ENCODE measurements at regions not wholly inside any gene's neighbourhood (a gene's known extent, or its start where the extent isn't known, plus 50 kb on each side); places are given as distances from the start of the nearest gene placed in this dataset.

DNA sequence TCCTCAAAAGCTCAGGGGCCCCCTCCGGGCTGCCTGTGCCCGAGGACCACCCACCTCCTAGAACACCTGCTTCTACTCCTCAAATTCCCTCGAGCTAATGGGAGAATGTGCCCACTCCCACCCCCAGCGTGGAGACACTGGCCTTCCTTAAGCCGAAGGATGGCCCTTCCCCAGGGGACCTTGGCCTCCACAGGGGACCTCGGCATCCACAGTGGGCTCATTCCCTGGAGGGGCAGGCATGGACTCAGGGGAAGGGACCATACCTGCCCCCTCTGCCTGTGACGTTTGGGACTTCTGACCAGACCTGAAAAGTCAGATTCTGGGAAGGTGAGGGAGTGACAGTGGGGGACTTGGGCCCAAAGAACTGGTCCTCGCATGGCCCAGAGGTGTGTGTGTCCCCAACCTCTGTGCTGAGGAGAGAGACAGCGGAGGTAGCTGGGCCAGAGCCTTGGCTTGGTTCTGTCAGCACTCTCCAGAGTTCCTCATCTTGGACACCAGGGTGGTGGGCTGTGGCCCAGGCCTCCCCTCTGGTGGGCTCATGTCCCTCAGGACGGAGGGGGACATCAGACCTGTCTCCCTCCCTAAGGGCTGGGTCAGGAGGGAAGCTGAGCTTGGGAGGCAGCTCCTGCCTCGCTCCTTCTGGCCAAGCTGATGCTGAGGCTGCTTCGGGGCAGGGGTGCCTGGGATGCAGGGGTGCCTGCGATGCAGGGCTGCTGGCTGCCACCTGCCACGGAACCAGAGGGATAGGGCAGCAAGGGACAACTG is 240.4 kb downstream of the HAUS1 start:
- no peak for DNase-seq

- DNase-seq: no peak
These were observed 240.9 kb downstream of the HAUS1 start for GRCh38 chr18:46345181-46345465.

GRCh38 chr18:46346213-46346612 is 242.0 kb downstream of the HAUS1 start:
- DNase-seq: no peak

DNA sequence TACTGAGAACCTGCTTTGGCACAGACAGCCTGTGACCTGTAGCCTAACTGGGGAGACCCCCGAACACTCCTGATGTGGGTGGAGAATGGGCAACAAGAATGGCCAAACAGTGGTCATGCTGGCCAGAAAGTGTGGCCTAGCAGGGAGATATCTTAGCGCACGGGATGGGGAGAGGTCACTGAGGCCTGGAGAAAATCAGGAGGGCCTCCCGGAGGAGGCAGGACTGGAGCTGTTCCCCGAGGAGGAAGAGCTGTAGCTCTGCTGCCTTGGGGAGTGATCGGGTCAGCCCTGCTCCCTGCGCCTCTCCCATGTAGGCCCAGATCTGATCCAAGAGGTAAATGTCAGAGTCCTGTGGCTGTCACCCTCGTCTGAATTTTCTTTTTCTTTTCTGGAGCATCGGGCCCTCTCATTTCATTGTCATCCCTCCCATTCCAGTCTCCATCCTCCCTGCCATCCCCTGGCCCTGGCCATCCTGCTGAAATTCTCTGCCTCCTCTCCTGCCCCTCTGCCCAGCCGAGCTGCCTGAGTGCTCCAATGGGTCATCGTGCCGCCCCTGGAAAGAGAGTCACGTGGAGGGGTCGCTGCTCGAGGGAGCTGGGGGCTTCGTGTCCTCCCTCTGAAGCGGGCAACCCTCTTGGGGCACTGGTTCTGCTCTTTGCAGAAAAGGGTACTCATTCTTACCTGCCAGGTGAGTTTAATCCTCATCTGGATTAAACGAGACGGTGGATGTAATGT is 242.9 kb downstream of the HAUS1 start:
- no peak for DNase-seq

DNA sequence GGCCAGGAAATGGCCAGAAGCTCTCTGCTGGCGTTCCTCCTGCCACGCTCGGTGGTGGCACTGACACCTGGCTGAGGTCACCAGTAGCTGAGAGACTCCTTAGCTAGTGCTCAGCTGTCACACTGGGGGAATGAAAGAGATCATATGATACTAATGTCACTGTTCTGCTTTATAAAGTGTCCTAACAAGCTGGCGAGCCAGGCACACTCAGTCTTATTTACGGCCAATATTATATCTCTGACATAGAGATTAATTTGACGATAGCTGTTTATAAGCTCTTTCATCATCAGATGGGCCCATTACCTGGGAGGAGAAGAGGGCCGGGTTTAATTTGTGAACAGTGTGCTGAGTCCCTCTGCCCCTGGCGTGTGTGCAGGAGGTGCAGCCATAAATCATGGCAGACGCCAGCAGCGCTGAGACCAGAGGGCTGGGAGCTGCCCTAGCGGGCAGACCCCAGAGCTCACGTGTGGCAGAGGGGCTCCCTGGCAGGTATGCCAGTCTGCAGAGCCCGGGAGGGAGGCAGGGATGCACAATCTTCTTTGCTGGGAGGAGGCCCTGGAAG is 246.5 kb downstream of the HAUS1 start:
- DNase-seq: no peak

DNA sequence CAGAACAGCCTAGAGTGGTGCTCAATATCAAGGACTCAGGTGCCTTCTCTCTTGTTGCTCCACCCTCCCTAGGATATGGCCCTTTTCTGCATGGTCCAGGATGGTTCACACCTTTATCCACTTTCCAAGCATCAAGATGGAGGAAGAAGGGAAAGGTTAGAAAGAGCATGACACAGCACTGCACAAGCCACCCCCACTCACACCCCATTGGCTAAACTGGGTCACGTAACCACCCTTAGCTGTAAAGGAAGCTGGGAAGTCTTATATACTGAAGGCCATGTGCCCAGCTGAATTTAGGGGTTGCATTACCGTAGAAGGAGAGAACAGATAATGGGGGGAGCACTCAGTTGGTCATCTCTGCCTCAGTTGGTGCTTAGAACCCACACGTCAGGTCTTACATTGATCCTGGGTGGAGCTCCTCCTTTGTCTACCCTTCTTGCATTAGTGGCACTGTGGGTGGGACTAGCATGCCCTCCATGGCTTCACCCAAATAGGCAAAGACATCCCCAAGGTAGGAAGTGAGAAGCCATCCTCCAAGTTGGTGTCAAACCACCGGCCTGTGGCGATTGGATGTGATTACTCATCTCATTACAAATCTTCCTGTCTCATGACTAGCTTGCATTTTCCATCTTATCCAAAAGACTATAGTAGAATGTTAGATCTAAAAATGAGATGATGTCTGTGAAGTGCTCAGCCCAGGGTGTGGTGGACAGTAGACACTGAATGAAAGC is 248.5 kb downstream of the HAUS1 start:
- DNase-seq: no peak

DNA sequence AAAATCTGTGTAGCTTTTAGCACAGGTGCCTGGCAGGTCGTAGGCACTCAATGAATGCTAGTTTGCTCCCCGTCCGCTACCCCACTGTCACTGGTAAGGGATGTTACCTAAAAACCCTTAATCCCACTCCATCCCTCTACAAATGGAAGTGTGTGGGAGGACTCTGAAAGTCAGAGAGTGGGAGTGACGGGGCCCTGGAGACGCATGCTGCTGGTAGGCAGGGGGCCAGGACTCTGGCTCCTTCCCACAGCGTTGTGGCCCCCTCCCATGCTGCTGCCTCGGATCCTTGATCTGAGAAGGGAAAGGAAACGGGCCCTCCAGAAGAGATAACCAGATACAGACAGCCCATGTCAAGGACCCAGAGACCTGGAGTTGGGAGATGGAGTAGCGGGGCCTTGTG is 249.3 kb downstream of the HAUS1 start:
- no peak for DNase-seq

DNA sequence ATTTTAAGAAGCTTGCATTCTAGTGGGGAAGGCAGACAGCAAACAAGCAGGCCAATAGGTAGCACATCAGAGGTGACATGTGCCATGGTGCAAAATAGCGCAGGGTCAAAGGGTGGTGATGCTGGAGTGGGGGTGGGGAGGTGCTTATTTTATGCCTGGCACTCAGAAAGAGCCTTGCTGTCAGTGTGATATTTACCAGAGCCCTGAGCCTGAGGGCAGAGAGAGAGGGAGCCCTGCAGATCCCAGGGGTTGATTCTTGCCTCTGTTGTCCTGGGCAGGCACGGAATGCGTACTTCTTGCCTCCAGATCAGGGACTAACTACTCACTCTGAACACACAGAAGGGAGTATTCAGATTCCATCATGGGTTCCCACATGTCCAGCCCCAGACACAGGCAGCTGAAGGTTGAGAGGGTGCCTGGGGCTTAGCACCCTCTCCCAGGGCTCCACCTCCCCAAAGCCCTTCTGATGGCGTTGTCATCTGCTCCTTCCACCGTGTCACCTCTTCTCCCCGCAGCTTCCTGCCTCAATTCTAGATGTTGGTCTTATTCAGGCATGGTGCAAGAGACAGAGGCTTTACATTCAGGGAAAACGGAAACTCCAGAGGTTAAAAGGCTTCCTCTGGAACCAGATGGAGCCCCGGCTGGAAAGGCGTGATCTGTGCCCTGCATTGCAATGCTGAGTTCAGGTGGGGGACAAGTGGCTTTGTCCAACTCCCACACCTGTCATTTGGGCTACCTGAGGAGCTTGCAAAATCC is 252.3 kb downstream of the HAUS1 start:
- no peak for DNase-seq

- no peak for DNase-seq
These were observed 256.0 kb downstream of the HAUS1 start for GRCh38 chr18:46360102-46360699.

DNA sequence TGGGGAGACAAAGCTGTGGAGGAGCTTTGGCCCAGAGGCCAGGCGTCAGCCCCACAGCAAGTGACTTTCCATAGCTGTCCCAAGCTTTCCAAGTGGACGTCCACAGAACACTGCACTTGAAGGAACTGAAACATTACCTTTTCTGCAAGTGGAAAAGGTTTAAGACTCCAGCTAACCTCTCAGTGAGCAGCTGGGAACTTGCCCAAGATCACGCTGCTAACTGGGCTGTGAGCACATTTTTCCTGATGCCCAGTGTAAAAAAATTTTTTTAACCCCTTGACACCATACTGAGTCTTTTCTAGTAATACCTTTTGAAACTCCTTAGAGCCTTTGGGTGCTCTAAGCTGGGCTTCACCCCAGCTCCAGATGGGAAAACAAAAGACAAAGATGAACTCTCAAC is 256.7 kb downstream of the HAUS1 start:
- DNase-seq: no peak

DNA sequence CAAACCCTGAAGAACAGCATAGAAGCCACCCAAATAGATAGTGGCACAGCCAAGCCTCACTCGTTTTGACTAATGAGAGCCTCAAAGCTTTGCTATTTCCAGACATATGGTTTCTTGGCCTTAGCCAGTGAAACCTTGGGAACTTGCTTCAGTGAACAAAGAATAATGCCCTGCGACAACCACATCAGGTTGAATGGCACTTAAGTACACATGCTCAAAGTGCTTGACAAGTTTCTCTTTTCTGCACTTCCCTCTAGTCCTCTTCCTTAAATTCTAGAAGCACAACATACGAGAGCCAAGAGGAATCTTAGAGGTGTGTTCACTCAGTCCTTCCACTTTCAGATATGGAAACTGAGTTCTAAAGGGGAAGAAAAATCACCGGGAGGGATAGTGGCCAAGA is 258.3 kb downstream of the HAUS1 start:
- DNase-seq: no peak

- DNase-seq: no peak
These were observed 259.9 kb downstream of the HAUS1 start for GRCh38 chr18:46364048-46364447.

DNA sequence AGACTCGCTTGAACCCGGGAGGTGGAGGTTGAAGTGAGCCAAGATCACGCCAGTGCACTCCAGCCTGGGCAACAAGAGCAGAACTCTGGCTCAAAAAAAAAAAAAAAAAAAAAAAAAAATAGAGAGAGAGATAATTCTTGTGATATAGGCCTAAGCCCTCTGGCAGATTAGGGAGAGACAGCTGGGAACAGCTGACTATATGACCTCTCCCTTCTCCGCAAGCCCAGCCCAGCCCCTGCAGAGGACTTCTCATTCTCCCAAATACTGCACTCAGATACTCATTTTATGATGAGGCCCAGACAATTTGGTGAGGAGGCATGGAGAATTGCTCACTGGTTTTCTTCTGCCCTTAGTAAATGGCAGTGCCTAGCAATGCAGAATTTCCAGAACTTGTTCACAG is 262.0 kb downstream of the HAUS1 start:
- peak; percentile 15 for DNase-seq

DNA sequence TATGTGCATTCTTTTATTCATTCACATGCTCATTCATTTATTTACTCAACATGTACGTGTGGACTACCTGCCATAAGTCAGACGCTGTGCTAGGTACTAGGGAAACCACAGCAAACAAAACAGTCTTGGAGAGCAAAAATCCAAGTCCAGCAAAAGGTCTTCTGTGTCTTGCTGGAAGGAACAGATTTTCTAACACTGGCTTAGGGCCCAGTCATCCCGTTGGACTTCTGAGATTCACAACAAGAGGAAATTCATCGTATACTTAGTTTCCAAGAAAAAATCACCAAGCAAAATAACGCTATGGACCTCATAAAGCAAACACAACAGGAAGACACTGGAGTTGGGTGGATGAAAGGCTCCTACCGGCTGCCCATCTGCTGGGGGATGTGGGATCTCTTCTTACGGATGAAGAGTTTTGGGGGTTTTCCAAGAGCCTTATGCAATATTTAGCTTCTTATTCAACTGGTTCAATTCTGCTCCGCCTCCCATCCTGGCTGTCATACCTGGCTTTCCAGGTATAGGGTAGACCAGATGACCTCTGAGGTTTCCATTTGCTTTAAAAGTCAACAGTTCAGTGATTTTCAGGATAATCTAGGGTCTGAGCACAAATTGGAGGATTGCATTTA is 262.7 kb downstream of the HAUS1 start:
- peak; percentile 77 for DNase-seq

GRCh38 chr18:46369323-46369722 is 265.1 kb downstream of the HAUS1 start:
- no peak for DNase-seq

DNA sequence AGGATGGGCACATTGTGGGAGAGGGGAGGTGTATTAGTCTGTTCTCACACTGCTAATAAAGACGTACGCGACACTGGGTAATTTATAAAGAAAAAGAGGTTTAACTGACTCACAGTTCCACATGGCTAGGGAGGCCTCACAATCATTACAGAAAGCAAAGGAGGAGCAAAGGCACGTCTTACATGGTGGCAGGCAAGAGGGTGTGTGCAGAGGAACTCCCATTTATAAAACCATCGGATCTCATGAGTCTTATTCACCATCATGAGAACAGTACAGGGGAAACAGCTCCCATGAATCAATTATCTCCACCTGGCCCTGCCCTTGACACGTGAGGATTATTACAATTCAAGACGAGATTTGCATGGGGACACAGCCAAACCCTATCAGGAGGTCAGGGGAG is 266.7 kb downstream of the HAUS1 start:
- DNase-seq: no peak

GRCh38 chr18:46372670-46373069 is 268.5 kb downstream of the HAUS1 start:
- no peak for DNase-seq

DNA sequence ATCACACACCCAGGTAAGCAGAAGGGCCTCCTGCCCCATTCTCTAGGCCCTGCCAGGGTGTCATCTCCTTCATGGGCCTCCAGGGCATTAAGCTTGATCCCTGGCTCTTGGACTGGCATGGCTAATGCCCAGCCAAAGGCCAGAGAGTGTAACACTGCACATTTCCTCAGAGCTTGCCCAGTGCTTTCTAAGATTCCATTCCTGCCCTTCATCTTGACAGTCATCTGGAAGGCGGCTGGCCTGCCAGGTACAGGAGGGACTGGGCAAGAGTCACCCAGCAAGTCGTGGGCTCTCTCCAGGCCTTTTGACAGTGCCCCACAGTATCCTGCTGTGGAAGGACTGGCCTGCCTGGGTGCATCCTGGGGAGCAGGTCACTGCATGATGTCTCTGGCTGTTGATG is 268.9 kb downstream of the HAUS1 start:
- DNase-seq: no peak

DNA sequence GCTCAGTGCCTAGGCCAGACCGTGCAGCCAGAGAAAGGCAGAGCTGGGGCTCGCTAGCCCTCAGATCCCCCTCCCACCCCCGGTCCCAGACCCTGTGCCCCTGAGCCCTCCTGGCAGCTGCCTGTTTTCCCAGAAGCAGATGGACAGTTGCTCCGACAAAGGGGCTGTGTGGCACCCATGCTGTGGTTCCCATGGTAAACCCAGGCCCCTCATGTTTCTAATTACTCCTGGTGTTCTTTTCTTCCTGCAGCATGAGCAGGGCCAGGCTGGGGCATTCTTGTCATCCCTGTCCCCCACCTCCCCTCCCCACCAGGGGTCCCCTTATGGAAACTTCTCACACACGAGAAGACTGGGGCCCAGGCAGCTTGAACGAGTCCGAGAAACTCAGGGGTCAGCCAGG is 269.6 kb downstream of the HAUS1 start:
- no peak for DNase-seq

DNA sequence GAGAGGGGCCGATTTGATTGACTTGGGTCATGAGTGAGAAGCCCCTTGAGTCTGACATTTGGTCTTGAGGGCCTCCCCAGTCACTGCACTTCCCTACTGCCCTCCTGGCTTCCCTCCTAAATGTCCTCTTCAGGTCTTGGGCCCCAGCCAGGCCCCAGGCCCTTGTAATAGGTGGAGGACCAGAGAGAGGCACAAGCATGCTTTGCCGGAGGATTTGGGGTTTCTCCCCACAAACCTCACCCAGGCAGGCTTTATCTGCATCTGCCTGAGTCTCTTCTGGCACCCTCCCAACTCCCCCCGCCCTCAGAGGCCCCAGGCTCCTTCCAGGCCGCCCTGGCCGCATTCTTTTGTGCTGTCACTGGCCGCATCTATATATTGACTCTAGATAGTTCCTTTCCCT is 270.7 kb downstream of the HAUS1 start:
- no peak for DNase-seq

- no peak for DNase-seq
These were observed 273.4 kb downstream of the HAUS1 start for GRCh38 chr18:46377557-46377956.

Data from muscle of arm (tissue), 1 donor.